ENCODE measurements at regions not wholly inside any gene's neighbourhood (a gene's known extent, or its start where the extent isn't known, plus 50 kb on each side); places are given as distances from the start of the nearest gene placed in this dataset.
"Not testable (repeated sequence)": the region's sequence is repeated elsewhere in the genome, so short reads cannot be mapped to it uniquely, and the experiment has no call there.

GRCh38 chr2:185384822-185385560, 353.6 kb upstream of the FSIP2 start:
- no peak for DNase-seq (ENCODE audit: low spot score)

GRCh38 chr2:185388226-185388625, 350.4 kb upstream of the FSIP2 start:
- no peak for DNase-seq (ENCODE audit: low spot score)

GRCh38 chr2:185391543-185391942, 347.1 kb upstream of the FSIP2 start:
- no peak for DNase-seq (ENCODE audit: low spot score)

- no peak for DNase-seq (ENCODE audit: low spot score)
These were observed 345.5 kb upstream of the FSIP2 start for GRCh38 chr2:185393091-185393490.

GRCh38 chr2:185402474-185402873, 336.1 kb upstream of the FSIP2 start:
- no peak for DNase-seq (ENCODE audit: low spot score)

GRCh38 chr2:185404578-185404977, 334.0 kb upstream of the FSIP2 start:
- no peak for DNase-seq (ENCODE audit: low spot score)

GRCh38 chr2:185417111-185417510, 321.5 kb upstream of the FSIP2 start:
- DNase-seq (ENCODE audit: low spot score): no peak

GRCh38 chr2:185417688-185418087, 320.9 kb upstream of the FSIP2 start:
- no peak for DNase-seq (ENCODE audit: low spot score)

GRCh38 chr2:185424958-185425629, 313.5 kb upstream of the FSIP2 start:
- DNase-seq (ENCODE audit: low spot score): not testable (repeated sequence)

GRCh38 chr2:185428000-185428399, 310.6 kb upstream of the FSIP2 start:
- DNase-seq (ENCODE audit: low spot score): no peak

GRCh38 chr2:185433824-185434223, 304.8 kb upstream of the FSIP2 start:
- DNase-seq (ENCODE audit: low spot score): no peak

GRCh38 chr2:185436787-185437372, 301.7 kb upstream of the FSIP2 start:
- no peak for DNase-seq (ENCODE audit: low spot score)

- DNase-seq (ENCODE audit: low spot score): no peak
These were observed 297.1 kb upstream of the FSIP2 start for GRCh38 chr2:185441486-185442005.

GRCh38 chr2:185456517-185456916, 282.1 kb upstream of the FSIP2 start:
- DNase-seq (ENCODE audit: low spot score): no peak

- no peak for DNase-seq (ENCODE audit: low spot score)
These were observed 275.1 kb upstream of the FSIP2 start for GRCh38 chr2:185463481-185463880.

- no peak for DNase-seq (ENCODE audit: low spot score)
These were observed 271.7 kb upstream of the FSIP2 start for GRCh38 chr2:185466915-185467314.

- no peak for DNase-seq (ENCODE audit: low spot score)
These were observed 267.2 kb upstream of the FSIP2 start for GRCh38 chr2:185471441-185471840.

GRCh38 chr2:185472574-185472973, 266.0 kb upstream of the FSIP2 start:
- no peak for DNase-seq (ENCODE audit: low spot score)

GRCh38 chr2:185473838-185474237, 264.8 kb upstream of the FSIP2 start:
- DNase-seq (ENCODE audit: low spot score): no peak

GRCh38 chr2:185475914-185476313, 262.7 kb upstream of the FSIP2 start:
- no peak for DNase-seq (ENCODE audit: low spot score)

- no peak for DNase-seq (ENCODE audit: low spot score)
These were observed 261.2 kb upstream of the FSIP2 start for GRCh38 chr2:185477452-185477851.

- DNase-seq (ENCODE audit: low spot score): no peak
These were observed 254.0 kb upstream of the FSIP2 start for GRCh38 chr2:185484602-185485001.

- no peak for DNase-seq (ENCODE audit: low spot score)
These were observed 236.3 kb upstream of the FSIP2 start for GRCh38 chr2:185502351-185502750.
